Testis (tissue), 2 donors: ENCODE measurements at regions not wholly inside any gene's neighbourhood (a gene's known extent, or its start where the extent isn't known, plus 50 kb on each side); places are given as distances from the start of the nearest gene placed in this dataset.

Source experiments
- POLR2A ChIP-seq: fragments of 450-650 bp; IDR thresholded peaks from one replicate; pipeline ENCODE4 v1.6.1; 2017; ENCODE audit warnings: antibody characterized with exemption, mild to moderate bottlenecking, moderate library complexity
- TF ChIP-seq, protein P1 (sequence below), 3 experiments: fragments of 450-650 bp in 2 of 3; fragments of 200-600 bp in 1 of 3; sonication (generic) in 1 of 3; IDR thresholded peaks; one replicate each; pipeline ENCODE4 v1.5.1; 2016 to 2019; ENCODE audit warnings: antibody characterized with exemption in 3 of 3, mild to moderate bottlenecking in 2 of 3, moderate library complexity in 1 of 3

DNA sequence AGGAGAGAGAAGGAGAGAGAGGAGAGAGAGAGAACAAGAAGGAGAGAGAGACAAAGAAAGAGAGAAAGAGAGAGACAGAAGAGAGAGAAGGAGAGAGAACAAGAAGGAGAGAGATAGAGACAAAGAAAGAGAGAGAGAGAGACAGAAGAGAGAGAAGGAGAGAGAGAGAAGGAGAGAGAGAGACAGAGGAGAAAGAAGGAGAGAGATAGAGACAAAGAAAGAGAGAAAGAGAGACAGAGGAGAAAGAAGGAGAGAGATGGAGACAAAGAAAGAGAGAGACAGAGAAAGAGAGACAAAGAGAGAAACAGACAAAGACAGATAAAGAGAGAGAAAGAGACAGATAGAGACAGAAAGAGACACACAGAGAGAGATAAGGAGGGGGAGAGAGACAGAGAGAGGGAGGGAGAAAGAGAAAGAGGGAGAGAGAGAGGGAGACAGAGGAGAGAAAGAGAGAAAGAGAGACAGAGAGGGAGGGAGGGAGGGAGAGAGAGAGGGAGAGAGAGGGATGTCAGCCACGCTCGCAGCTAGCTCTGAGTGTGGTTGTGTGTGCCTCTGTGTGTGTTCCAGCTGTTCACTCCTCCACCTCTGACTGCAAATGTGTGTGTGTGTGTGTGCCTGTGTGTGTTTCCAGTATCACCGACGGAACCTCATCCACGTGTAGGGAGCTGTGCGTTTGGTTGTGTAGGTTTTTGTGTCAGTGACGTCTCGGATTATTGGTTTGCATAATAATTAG lies 105.8 kb downstream of the CRLF2 start:
- no peak for TF ChIP-seq POLR2A
- TF ChIP-seq, protein P1, sequence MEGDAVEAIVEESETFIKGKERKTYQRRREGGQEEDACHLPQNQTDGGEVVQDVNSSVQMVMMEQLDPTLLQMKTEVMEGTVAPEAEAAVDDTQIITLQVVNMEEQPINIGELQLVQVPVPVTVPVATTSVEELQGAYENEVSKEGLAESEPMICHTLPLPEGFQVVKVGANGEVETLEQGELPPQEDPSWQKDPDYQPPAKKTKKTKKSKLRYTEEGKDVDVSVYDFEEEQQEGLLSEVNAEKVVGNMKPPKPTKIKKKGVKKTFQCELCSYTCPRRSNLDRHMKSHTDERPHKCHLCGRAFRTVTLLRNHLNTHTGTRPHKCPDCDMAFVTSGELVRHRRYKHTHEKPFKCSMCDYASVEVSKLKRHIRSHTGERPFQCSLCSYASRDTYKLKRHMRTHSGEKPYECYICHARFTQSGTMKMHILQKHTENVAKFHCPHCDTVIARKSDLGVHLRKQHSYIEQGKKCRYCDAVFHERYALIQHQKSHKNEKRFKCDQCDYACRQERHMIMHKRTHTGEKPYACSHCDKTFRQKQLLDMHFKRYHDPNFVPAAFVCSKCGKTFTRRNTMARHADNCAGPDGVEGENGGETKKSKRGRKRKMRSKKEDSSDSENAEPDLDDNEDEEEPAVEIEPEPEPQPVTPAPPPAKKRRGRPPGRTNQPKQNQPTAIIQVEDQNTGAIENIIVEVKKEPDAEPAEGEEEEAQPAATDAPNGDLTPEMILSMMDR (IDR thresholded peaks at IDR 0.05), result no peak
